HG02840 (cell line): ENCODE measurements at regions not wholly inside any gene's neighbourhood (a gene's known extent, or its start where the extent isn't known, plus 50 kb on each side); places are given as distances from the start of the nearest gene placed in this dataset.

Source experiments
- ATAC-seq: cut with Tn5 transposase; IDR thresholded peaks from one replicate; pipeline ENCODE4 v1.9.1; 2021; ENCODE audit warnings: mild to moderate bottlenecking, moderate library complexity, moderate number of reproducible peaks; ENCODE audit not compliant: unreplicated experiment, low FRiP score

- no peak for ATAC-seq
These were observed 250.4 kb upstream of the TANK start for GRCh38 chr2:160909781-160910242.

- ATAC-seq, result no peak
These were observed 249.5 kb upstream of the TANK start for GRCh38 chr2:160910681-160911080.

GRCh38 chr2:160911258-160911657, 249.0 kb upstream of the TANK start:
- ATAC-seq, result no peak

GRCh38 chr2:160912276-160912675, 248.0 kb upstream of the TANK start:
- no peak for ATAC-seq

- ATAC-seq, result no peak
These were observed 246.9 kb upstream of the TANK start for GRCh38 chr2:160913323-160913722.

GRCh38 chr2:160914217-160914616, 246.0 kb upstream of the TANK start:
- ATAC-seq, result no peak

GRCh38 chr2:160916300-160916699, 243.9 kb upstream of the TANK start:
- no peak for ATAC-seq

GRCh38 chr2:160917850-160918249, 242.4 kb upstream of the TANK start:
- no peak for ATAC-seq

- ATAC-seq, result no peak
These were observed 242.0 kb upstream of the TANK start for GRCh38 chr2:160918258-160918657.

GRCh38 chr2:160918906-160919503, 241.2 kb upstream of the TANK start:
- no peak for ATAC-seq

GRCh38 chr2:160920061-160920460, 240.2 kb upstream of the TANK start:
- ATAC-seq, result no peak

- ATAC-seq, result no peak
These were observed 239.4 kb upstream of the TANK start for GRCh38 chr2:160920791-160921303.

GRCh38 chr2:160921386-160921964, 238.8 kb upstream of the TANK start:
- no peak for ATAC-seq

- no peak for ATAC-seq
These were observed 235.3 kb upstream of the TANK start for GRCh38 chr2:160924936-160925353.

- no peak for ATAC-seq
These were observed 234.3 kb upstream of the TANK start for GRCh38 chr2:160925956-160926355.

GRCh38 chr2:160927324-160927723, 232.9 kb upstream of the TANK start:
- ATAC-seq, result no peak

- ATAC-seq, result no peak
These were observed 231.3 kb upstream of the TANK start for GRCh38 chr2:160928854-160929301.

GRCh38 chr2:160931531-160931930, 228.7 kb upstream of the TANK start:
- ATAC-seq, result no peak

- ATAC-seq, result no peak
These were observed 227.3 kb upstream of the TANK start for GRCh38 chr2:160932960-160933359.

GRCh38 chr2:160934263-160934662, 226.0 kb upstream of the TANK start:
- ATAC-seq, result no peak

- no peak for ATAC-seq
These were observed 225.2 kb upstream of the TANK start for GRCh38 chr2:160934991-160935390.
